ENCODE measurements at regions not wholly inside any gene's neighbourhood (a gene's known extent, or its start where the extent isn't known, plus 50 kb on each side); places are given as distances from the start of the nearest gene placed in this dataset.

- H3K27ac ChIP-seq (ENCODE audit: low read depth, low read length, poor library complexity, severe bottlenecking), result no peak overlapping the region
- no peak overlapping the region for H3K4me2 ChIP-seq (ENCODE audit: low read length)
- H3K4me1 ChIP-seq (ENCODE audit: insufficient read depth, low read length, poor library complexity, severe bottlenecking), result no peaks in the 10 kb centered on the region
- no peaks in the 10 kb centered on the region for H3K9me3 ChIP-seq (ENCODE audit: low read length)
- no peak overlapping the region for H3K4me3 ChIP-seq (ENCODE audit: low read depth, low read length, poor library complexity, severe bottlenecking)
- no peaks in the 10 kb centered on the region for H3K79me2 ChIP-seq (ENCODE audit: insufficient read depth, low read depth, low read length)
- ChIA-PET POLR2A (no interaction called here), CTCF (ENCODE audit: unreplicated experiment) (no interaction called here)
- no peaks in the 10 kb centered on the region for H3K36me3 ChIP-seq (ENCODE audit: insufficient read depth, low read length)
- no peak for TF ChIP-seq EZH2phosphoT487 (IDR thresholded peaks at IDR 0.05; ENCODE audit: borderline replicate concordance, low read depth, low read length)
- BruUV-seq (replicated peaks), result no TSS peak
- DNase-seq (ENCODE audit: low spot score), result no peak
- H3K9me2 ChIP-seq (ENCODE audit: insufficient read depth, low read length), result no peaks in the 10 kb centered on the region
- H2AFZ ChIP-seq (ENCODE audit: low read length), result no peak overlapping the region
- H4K20me1 ChIP-seq (ENCODE audit: insufficient read depth, low read length), result no peaks in the 10 kb centered on the region
- intact Hi-C loops (cut with micrococcal nuclease; ENCODE audit: unreplicated experiment), result no loop called here
These were observed 258.2 kb downstream of the PLPP3 start for GRCh38 chr1:56321150-56321490.

- no peak for TF ChIP-seq CTCF (conservative IDR thresholded peaks at IDR 0.05; ENCODE audit: low read length)
- TF ChIP-seq EZH2phosphoT487 (IDR thresholded peaks at IDR 0.05; ENCODE audit: borderline replicate concordance, low read depth, low read length), result no peak
- no peaks in the 10 kb centered on the region for H3K36me3 ChIP-seq (ENCODE audit: insufficient read depth, low read length)
- H3K4me3 ChIP-seq (ENCODE audit: low read depth, low read length, poor library complexity, severe bottlenecking), result no peak overlapping the region
- no TSS peak for BruUV-seq (replicated peaks)
- no peaks in the 10 kb centered on the region for H3K79me2 ChIP-seq (ENCODE audit: insufficient read depth, low read depth, low read length)
- no peak overlapping the region for H3K4me2 ChIP-seq (ENCODE audit: low read length)
- no peaks in the 10 kb centered on the region for H3K4me1 ChIP-seq (ENCODE audit: insufficient read depth, low read length, poor library complexity, severe bottlenecking)
- intact Hi-C loops (cut with micrococcal nuclease; ENCODE audit: unreplicated experiment), result no loop called here
- H2AFZ ChIP-seq (ENCODE audit: low read length), result no peak overlapping the region
- H3K9me2 ChIP-seq (ENCODE audit: insufficient read depth, low read length), result no peaks in the 10 kb centered on the region
- H3K9me3 ChIP-seq (ENCODE audit: low read length), result no peaks in the 10 kb centered on the region
- ChIA-PET POLR2A (interaction anchor here (1.3 kb wide), 1 partner anchor 13 kb away, joined by 3 read pairs; no protein-coding TSS in a partner anchor), CTCF (ENCODE audit: unreplicated experiment) (no interaction called here)
- H3K27ac ChIP-seq (ENCODE audit: low read depth, low read length, poor library complexity, severe bottlenecking), result no peak overlapping the region
- H4K20me1 ChIP-seq (ENCODE audit: insufficient read depth, low read length), result no peaks in the 10 kb centered on the region
- DNase-seq (ENCODE audit: low spot score), result no peak
These were observed 258.8 kb downstream of the PLPP3 start for GRCh38 chr1:56320464-56321149.

GRCh38 chr1:56317722-56318121, 261.6 kb downstream of the PLPP3 start:
- intact Hi-C loops (cut with micrococcal nuclease; ENCODE audit: unreplicated experiment), result no loop called here
- no peaks in the 10 kb centered on the region for H3K9me2 ChIP-seq (ENCODE audit: insufficient read depth, low read length)
- POLR2A ChIA-PET, result no interaction called here

More at GRCh38 chr1:56317722-56318121, 261.6 kb downstream of the PLPP3 start:
- Histone ChIP-seq H3K9me3 (ENCODE audit: low read length) (no peaks in the 10 kb centered on the region), H3K36me3 (ENCODE audit: insufficient read depth, low read length) (no peaks in the 10 kb centered on the region), H2AFZ (ENCODE audit: low read length) (no peak overlapping the region), H3K4me2 (ENCODE audit: low read length) (no peak overlapping the region), H3K4me3 (ENCODE audit: low read depth, low read length, poor library complexity, severe bottlenecking) (no peak overlapping the region), H3K79me2 (ENCODE audit: insufficient read depth, low read depth, low read length) (no peaks in the 10 kb centered on the region), H3K27ac (ENCODE audit: low read depth, low read length, poor library complexity, severe bottlenecking) (no peak overlapping the region), H4K20me1 (ENCODE audit: insufficient read depth, low read length) (no peaks in the 10 kb centered on the region), H3K4me1 (ENCODE audit: insufficient read depth, low read length, poor library complexity, severe bottlenecking) (no peaks in the 10 kb centered on the region)
- DNase-seq (ENCODE audit: low spot score), result no peak
- CTCF ChIA-PET (ENCODE audit: unreplicated experiment), result no interaction called here
- TF ChIP-seq EZH2phosphoT487 (IDR thresholded peaks at IDR 0.05; ENCODE audit: borderline replicate concordance, low read depth, low read length) (no peak), CTCF (conservative IDR thresholded peaks at IDR 0.05; ENCODE audit: low read length) (no peak)
- BruUV-seq (replicated peaks), result no TSS peak
